HG03460 (cell line): ENCODE measurements at regions not wholly inside any gene's neighbourhood (a gene's known extent, or its start where the extent isn't known, plus 50 kb on each side); places are given as distances from the start of the nearest gene placed in this dataset.

Experiments used
- ATAC-seq: cut with Tn5 transposase; IDR thresholded peaks from one replicate; pipeline ENCODE4 v1.9.1; 2021; ENCODE audit not compliant: unreplicated experiment

- no peak for ATAC-seq
Observed at GRCh38 chr4:59223292-59223941, 1976.7 kb upstream of the ADGRL3 start.

- no peak for ATAC-seq
Observed at GRCh38 chr4:59238212-59238611, 1961.9 kb upstream of the ADGRL3 start.

- ATAC-seq: no peak
Observed at GRCh38 chr4:59240011-59240410, 1960.1 kb upstream of the ADGRL3 start.

GRCh38 chr4:59243038-59243437, 1957.1 kb upstream of the ADGRL3 start:
- no peak for ATAC-seq

GRCh38 chr4:59247032-59247431, 1953.1 kb upstream of the ADGRL3 start:
- ATAC-seq: no peak

GRCh38 chr4:59248313-59248712, 1951.8 kb upstream of the ADGRL3 start:
- no peak for ATAC-seq

GRCh38 chr4:59249110-59249509, 1951.0 kb upstream of the ADGRL3 start:
- no peak for ATAC-seq

GRCh38 chr4:59258002-59258401, 1942.1 kb upstream of the ADGRL3 start:
- no peak for ATAC-seq

GRCh38 chr4:59307609-59308008, 1892.5 kb upstream of the ADGRL3 start:
- ATAC-seq: no peak

GRCh38 chr4:59314637-59315036, 1885.5 kb upstream of the ADGRL3 start:
- no peak for ATAC-seq

- no peak for ATAC-seq
Observed at GRCh38 chr4:59339631-59340030, 1860.5 kb upstream of the ADGRL3 start.

- no peak for ATAC-seq
Observed at GRCh38 chr4:59341506-59341905, 1858.6 kb upstream of the ADGRL3 start.

- no peak for ATAC-seq
Observed at GRCh38 chr4:59348949-59349348, 1851.2 kb upstream of the ADGRL3 start.

- ATAC-seq: no peak
Observed at GRCh38 chr4:59369229-59369628, 1830.9 kb upstream of the ADGRL3 start.

- no peak for ATAC-seq
Observed at GRCh38 chr4:59374416-59374815, 1825.7 kb upstream of the ADGRL3 start.

- no peak for ATAC-seq
Observed at GRCh38 chr4:59380841-59381366, 1819.2 kb upstream of the ADGRL3 start.

GRCh38 chr4:59381591-59381990, 1818.5 kb upstream of the ADGRL3 start:
- no peak for ATAC-seq

- ATAC-seq: no peak
Observed at GRCh38 chr4:59387759-59388758, 1812.1 kb upstream of the ADGRL3 start.

GRCh38 chr4:59393780-59394179, 1806.3 kb upstream of the ADGRL3 start:
- ATAC-seq: no peak

GRCh38 chr4:59400334-59400733, 1799.8 kb upstream of the ADGRL3 start:
- no peak for ATAC-seq

GRCh38 chr4:59409647-59410046, 1790.5 kb upstream of the ADGRL3 start:
- ATAC-seq: no peak

- no peak for ATAC-seq
Observed at GRCh38 chr4:59412739-59413138, 1787.4 kb upstream of the ADGRL3 start.
